Cardiac fibroblast (primary cell): ENCODE measurements at regions not wholly inside any gene's neighbourhood (a gene's known extent, or its start where the extent isn't known, plus 50 kb on each side); places are given as distances from the start of the nearest gene placed in this dataset.

Experiments
- DNase-seq, 2 donors: peaks; one replicate each; pipeline versions ENCODE4 v3.0.0 to v3.0.0-alpha.2; 2010; ENCODE audit warnings: low read depth in 2 of 2
- H3K4me3 ChIP-seq, 2 donors: replicated peaks in 1 of 2; 1 replicate in 1 of 2; 2 replicates in 1 of 2; pipeline ENCODE4 v1.5.1; 2011; ENCODE audit warnings: low read depth in 2 of 2, low read length in 2 of 2, mild to moderate bottlenecking in 2 of 2, moderate library complexity in 1 of 2
- TF ChIP-seq, protein P1 (sequence below): IDR thresholded peaks from one replicate; pipeline ENCODE4 v1.5.1; 2011; ENCODE audit warnings: low read depth, mild to moderate bottlenecking, low read length, inconsistent platforms

DNA sequence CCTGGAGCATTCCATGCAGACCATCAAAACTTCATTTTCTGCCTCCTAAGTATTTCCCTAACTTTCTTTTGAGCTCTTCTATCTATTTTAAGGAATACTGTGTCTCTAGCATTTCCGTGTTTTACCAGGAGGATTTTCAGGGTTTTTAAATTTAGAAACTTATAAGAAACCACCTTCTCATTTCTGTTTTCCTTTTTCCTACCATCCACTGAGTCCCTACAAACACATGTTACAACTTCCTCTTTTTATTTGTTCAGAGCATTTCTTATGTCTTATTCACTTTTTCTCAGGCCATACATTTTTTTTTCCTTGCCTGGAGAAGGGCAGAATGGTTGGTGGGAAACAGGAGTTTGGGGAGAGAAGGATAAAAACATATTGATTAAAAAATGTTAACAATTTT lies 130.0 kb upstream of the BMP5 start:
- no peak overlapping the region for H3K4me3 ChIP-seq
- DNase-seq, result no peak
- TF ChIP-seq, protein P1, sequence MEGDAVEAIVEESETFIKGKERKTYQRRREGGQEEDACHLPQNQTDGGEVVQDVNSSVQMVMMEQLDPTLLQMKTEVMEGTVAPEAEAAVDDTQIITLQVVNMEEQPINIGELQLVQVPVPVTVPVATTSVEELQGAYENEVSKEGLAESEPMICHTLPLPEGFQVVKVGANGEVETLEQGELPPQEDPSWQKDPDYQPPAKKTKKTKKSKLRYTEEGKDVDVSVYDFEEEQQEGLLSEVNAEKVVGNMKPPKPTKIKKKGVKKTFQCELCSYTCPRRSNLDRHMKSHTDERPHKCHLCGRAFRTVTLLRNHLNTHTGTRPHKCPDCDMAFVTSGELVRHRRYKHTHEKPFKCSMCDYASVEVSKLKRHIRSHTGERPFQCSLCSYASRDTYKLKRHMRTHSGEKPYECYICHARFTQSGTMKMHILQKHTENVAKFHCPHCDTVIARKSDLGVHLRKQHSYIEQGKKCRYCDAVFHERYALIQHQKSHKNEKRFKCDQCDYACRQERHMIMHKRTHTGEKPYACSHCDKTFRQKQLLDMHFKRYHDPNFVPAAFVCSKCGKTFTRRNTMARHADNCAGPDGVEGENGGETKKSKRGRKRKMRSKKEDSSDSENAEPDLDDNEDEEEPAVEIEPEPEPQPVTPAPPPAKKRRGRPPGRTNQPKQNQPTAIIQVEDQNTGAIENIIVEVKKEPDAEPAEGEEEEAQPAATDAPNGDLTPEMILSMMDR, result no peak

DNA sequence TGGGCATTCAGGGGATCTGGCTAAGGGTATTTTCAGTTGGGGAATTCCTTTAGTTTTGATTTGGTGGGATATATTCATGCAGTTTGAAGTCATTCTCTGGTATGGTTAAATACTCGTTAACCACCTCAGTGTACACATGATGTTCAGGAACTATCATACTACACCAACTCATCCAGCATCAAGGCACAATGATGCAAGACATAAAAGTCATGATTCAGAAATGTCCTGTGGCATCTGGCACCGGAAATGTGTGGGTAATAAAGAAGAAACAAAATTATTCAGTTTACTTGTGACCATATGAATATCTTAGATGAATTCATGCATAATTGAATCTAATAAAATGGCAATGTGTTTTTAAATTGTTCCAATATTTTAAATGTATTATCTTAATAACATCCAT lies 129.0 kb upstream of the BMP5 start:
- DNase-seq, result peak; percentile 31 to 82
- TF ChIP-seq, protein P1, result no peak
- no peak overlapping the region for H3K4me3 ChIP-seq

DNA sequence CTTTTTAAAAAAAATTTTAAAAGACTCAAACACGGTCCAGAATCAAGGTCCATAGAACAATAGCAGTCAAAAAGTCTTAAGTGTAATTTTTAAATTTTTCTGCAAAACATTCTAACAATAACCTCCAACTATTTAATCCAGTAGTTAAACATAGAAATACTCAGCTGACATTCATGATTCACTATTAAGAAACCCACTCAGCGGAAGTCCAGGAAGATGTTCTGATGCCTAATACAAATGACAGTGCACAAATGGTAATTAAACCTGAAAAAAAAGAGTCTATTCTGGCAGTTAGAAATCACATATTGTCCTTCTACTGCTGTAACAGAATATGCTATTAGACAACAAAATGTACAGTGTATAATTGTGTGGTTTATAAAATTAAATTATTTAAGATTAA lies 128.2 kb upstream of the BMP5 start:
- no peak overlapping the region for H3K4me3 ChIP-seq
- peak in 1 of 2 donors; percentile 29 for DNase-seq
- TF ChIP-seq, protein P1, result no peak

DNA sequence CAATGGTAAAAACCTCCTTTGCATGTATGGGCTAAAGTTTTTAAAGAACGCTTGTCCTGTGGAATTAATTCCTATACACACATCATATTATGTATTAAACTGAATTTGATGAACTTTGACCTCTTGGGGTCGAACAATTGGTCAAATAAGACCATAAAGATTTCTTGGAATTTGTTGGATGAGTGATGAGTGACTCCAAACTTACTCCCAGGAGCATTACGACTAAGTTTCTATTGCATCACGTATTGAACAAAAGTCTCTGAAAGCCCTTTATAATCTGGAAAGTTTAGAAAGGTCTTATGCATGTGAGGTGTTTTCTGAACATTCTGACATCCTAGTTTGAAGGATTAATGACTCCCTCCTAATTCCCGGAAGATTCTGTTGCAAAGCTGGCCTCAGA lies 126.9 kb upstream of the BMP5 start:
- H3K4me3 ChIP-seq, result no peak overlapping the region
- TF ChIP-seq, protein P1, result no peak
- DNase-seq, result peak in 1 of 2 donors; percentile 41

DNA sequence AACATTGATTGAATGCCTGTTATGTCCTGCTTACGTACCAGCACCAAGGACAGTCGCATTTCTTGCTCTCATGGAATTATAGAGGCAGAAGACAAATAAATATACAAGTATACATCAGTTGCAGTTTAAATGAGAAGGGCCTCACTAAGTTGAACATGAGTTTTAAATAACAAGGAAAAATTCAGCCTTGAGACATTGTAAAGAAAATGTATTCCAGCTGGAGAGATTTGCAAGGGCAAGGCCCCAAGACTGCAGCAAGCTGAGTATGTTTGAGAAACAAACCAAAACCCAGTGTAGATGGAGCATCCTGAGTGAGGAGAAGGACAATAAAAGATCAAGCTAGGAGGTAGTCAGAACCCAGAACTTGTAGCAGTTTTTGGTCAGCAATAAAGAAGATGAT lies 123.2 kb upstream of the BMP5 start:
- no peak for DNase-seq
- H3K4me3 ChIP-seq, result no peak overlapping the region
- TF ChIP-seq, protein P1, result no peak

DNA sequence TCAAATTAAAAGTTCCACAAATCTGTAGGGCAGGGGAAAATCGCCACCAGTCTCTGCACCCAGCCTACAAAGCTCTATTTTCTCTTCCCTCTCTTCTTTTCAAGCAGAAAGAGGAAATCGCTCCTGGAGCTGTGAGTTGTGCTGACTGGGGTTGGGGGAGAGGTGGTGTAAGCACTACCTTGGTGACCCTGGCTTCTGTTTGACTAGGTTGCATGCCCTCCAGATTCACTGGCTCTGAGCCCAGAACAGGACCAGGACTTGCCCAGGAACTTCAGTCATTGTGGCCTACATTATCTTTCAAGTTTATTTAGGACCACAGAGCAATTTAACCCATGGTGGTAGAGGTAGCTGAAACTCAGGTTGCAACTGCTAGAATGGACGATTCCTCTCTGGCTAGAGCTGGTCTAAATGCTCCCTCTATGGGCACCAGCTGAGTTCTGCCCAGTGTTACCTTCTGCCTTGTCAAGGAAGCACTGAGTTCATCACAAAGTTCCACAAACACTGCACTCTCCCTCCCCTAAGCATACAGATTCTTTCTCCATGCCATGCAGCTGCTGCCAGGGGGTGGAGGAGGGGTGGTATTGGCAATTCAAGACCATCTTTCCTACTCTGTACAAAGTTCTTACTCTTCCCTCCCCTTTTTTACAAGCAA lies 122.0 kb upstream of the BMP5 start:
- H3K4me3 ChIP-seq, result no peak overlapping the region
- TF ChIP-seq, protein P1, result no peak
- DNase-seq, result no peak

DNA sequence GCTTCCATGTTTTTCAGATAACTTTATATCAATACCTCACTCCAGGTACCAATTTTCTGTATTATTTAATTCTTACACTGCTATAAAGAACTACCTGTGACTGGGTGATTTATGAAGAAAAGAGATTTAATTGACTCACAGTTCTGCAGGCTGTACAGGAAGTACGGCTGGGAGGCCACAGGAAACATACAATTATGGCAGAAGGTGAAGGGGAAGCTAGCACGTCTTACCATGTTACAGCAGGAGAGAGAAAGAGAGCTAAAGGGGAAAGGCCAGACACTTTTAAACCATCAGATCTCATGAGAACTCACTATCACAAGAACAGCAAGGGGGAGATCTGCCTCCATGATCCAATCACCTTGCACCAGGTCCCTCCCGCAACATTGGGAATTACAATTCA lies 119.1 kb upstream of the BMP5 start:
- no peak for DNase-seq
- no peak overlapping the region for H3K4me3 ChIP-seq
- TF ChIP-seq, protein P1, result no peak
